GM12878 (cell line): ENCODE measurements at regions not wholly inside any gene's neighbourhood (a gene's known extent, or its start where the extent isn't known, plus 50 kb on each side); places are given as distances from the start of the nearest gene placed in this dataset.
"Not testable (repeated sequence)": the region's sequence is repeated elsewhere in the genome, so short reads cannot be mapped to it uniquely, and the experiment has no call there.

Experiments
- ATAC-seq: fragments of 200-7000 bp; cut with Tn5 transposase; 3 replicates; pipeline ENCODE4 v1.9.1; 2020; ENCODE audit warnings: mild to moderate bottlenecking, moderate library complexity
- BruUV-seq: library from RNA; stranded (reverse); fragments of 400-500 nt; replicated peaks from 2 replicates; lab custom pipeline; 2021; lab: Mats Ljungman, UMichigan
- CTCF ChIA-PET: fragments of 300-600 bp; sonication (Branson Sonifier 250); formaldehyde crosslinking; extraction: SDS; loops from one replicate; lab custom pipeline; 2021; ENCODE audit warnings: inconsistent platforms; lab: Yijun Ruan, JAX
- POLR2A ChIA-PET: fragments of 350-600 bp; formaldehyde crosslinking; extraction: SDS; loops from one replicate; lab custom pipeline; 2021; ENCODE audit warnings: inconsistent platforms; lab: Charles Lee
- RAD21 ChIA-PET: fragments of 300-600 bp; sonication (Branson Sonifier 250); formaldehyde crosslinking; loops from one replicate; lab custom pipeline; 2023; ENCODE audit warnings: antibody characterized with exemption; ENCODE audit not compliant: unreplicated experiment; lab: Charles Lee
- SMC1A ChIA-PET: fragments of 300-600 bp; sonication (Branson Sonifier 250); formaldehyde crosslinking; loops from one replicate; lab custom pipeline; 2023; ENCODE audit not compliant: unreplicated experiment, uncharacterized antibody; lab: Charles Lee
- DNase-seq: peaks from one replicate; pipeline ENCODE4 v3.0.0-alpha.2; 2011; ENCODE audit warnings: low read depth, low spot score
- FAIRE-seq: peaks from 3 replicates; lab custom pipeline; 2011; peaks lifted over from hg19 to GRCh38; lab: Jason Lieb, UNC
- H2AFZ ChIP-seq: 2 replicates; pipeline ENCODE4 v1.6.0; 2011; ENCODE audit warnings: low read depth, low read length, control low read depth; ENCODE audit not compliant: control insufficient read depth
- H3K27ac ChIP-seq: 2 replicates; pipeline ENCODE4 v1.5.1; 2011; ENCODE audit warnings: control low read depth; ENCODE audit not compliant: control insufficient read depth, insufficient read depth
- H3K27me3 ChIP-seq, 2 experiments: replicated peaks in 1 of 2; 2 replicates each; pipeline versions ENCODE4 v1.6.0 to v1.6.1; 2011; ENCODE audit warnings: low read length in 1 of 2; ENCODE audit not compliant: control insufficient read depth in 2 of 2, insufficient read depth in 2 of 2
- H3K36me3 ChIP-seq, 2 experiments: 2 replicates each; pipeline ENCODE4 v1.5.1; 2011; ENCODE audit warnings: low read length in 1 of 2; ENCODE audit not compliant: control insufficient read depth in 2 of 2, insufficient read depth in 2 of 2
- H3K4me1 ChIP-seq: 2 replicates; pipeline ENCODE4 v1.6.1; 2011; ENCODE audit warnings: mild to moderate bottlenecking, low read length, moderate library complexity, mixed read lengths; ENCODE audit not compliant: control insufficient read depth, insufficient read depth
- H3K4me2 ChIP-seq: 2 replicates; pipeline ENCODE4 v1.6.0; 2011; ENCODE audit warnings: control low read depth; ENCODE audit not compliant: control insufficient read depth, insufficient read depth
- H3K4me3 ChIP-seq: fragments of 200-600 bp; sonication (generic); 2 replicates; pipeline ENCODE4 v1.5.1; 2016
- H3K79me2 ChIP-seq: 2 replicates; pipeline ENCODE4 v1.6.0; 2011; ENCODE audit warnings: low read length; ENCODE audit not compliant: control insufficient read depth, insufficient read depth
- H3K9ac ChIP-seq: 2 replicates; pipeline ENCODE4 v1.8.0; 2011; ENCODE audit warnings: low read length, control low read depth, mixed read lengths; ENCODE audit not compliant: control insufficient read depth, insufficient read depth
- H3K9me3 ChIP-seq: replicated peaks from 3 replicates; pipeline ENCODE4 v1.5.1; 2011; ENCODE audit warnings: mild to moderate bottlenecking, low read length; ENCODE audit not compliant: control insufficient read depth, insufficient read depth
- H4K20me1 ChIP-seq: 2 replicates; pipeline ENCODE4 v1.6.0; 2011; ENCODE audit not compliant: control insufficient read depth, insufficient read depth
- ATF2 ChIP-seq: IDR thresholded peaks from 2 replicates; pipeline ENCODE4 v1.6.1; 2012; ENCODE audit warnings: low read length, inconsistent platforms
- CBX3 ChIP-seq: fragments of 200-600 bp; sonication (generic); IDR thresholded peaks from 2 replicates; pipeline ENCODE4 v1.6.1; 2016; ENCODE audit warnings: low read depth, borderline replicate concordance
- KDM1A ChIP-seq: fragments of 200-600 bp; sonication (generic); IDR thresholded peaks from 2 replicates; pipeline ENCODE4 v1.6.1; 2016; ENCODE audit warnings: borderline replicate concordance
- RFX5 ChIP-seq: IDR thresholded peaks from 2 replicates; pipeline ENCODE4 v1.6.1; 2011; ENCODE audit warnings: low read depth, low read length, improper control_type of control experiment
- TCF3 ChIP-seq: IDR thresholded peaks from 2 replicates; pipeline ENCODE4 v1.6.1; 2012; ENCODE audit warnings: low read depth, mild to moderate bottlenecking, low read length, borderline replicate concordance; ENCODE audit not compliant: insufficient read depth
- YBX1 ChIP-seq: fragments of 450-650 bp; IDR thresholded peaks from 2 replicates; pipeline ENCODE4 v1.6.1; 2016; ENCODE audit warnings: antibody characterized with exemption
- WGBS: methylation state at CpG from one replicate; pipeline ENCODE4 v1.1.6; 2016; ENCODE audit warnings: low lambda C conversion rate; ENCODE audit not compliant: insufficient replicate concordance, insufficient coverage; ENCODE audit errors: missing lambda C conversion rate; 5-methylcytosine and 5-hydroxymethylcytosine counted together
- in situ Hi-C: fragments of 300-500 bp; cut with MboI; formaldehyde crosslinking; loops from 9 replicates; pipeline ENCODE4 v1.14.3; 2018; ENCODE audit warnings: mixed read lengths
- intact Hi-C: fragments of 100-400 bp; cut with micrococcal nuclease; formaldehyde crosslinking; loops from one replicate; pipeline ENCODE4 v1.14.2; 2022; ENCODE audit not compliant: unreplicated experiment
- TF ChIP-seq, protein P1 (sequence below): fragments of 450-650 bp; IDR thresholded peaks from 2 replicates; pipeline ENCODE4 v1.6.1; 2016; ENCODE audit warnings: mild to moderate bottlenecking

- BruUV-seq, result no TSS peak
- no peaks in the 10 kb centered on the region for H3K4me1 ChIP-seq
- no peak for ATAC-seq
- intact Hi-C loops (no loop called here), in situ Hi-C loops (loop anchor here (25.0 kb wide), 1 partner anchor 693 kb away; no protein-coding TSS in a partner anchor)
- H3K4me2 ChIP-seq, result no peak overlapping the region
- no peak overlapping the region for H2AFZ ChIP-seq
- no peak overlapping the region for H3K4me3 ChIP-seq
- TF ChIP-seq RFX5 (no peak), CBX3 (no peak), KDM1A (no peak), ATF2 (no peak)
- H3K9ac ChIP-seq, result no peak overlapping the region
- ChIA-PET RAD21 (no interaction called here), POLR2A (no interaction called here), CTCF (no interaction called here), SMC1A (no interaction called here)
- no peak for FAIRE-seq
- H3K79me2 ChIP-seq, result no peaks in the 10 kb centered on the region
- no peaks in the 10 kb centered on the region; the same call in 2 of the 3 replicates for H3K9me3 ChIP-seq
- WGBS, result 26% methylated on average over 6 of the region's 6 CpGs
- no peak overlapping the region for H3K27ac ChIP-seq
- H3K27me3 ChIP-seq, result no peaks in the 10 kb centered on the region; a peak in 1 of 4 replicates
- H3K36me3 ChIP-seq, result no peaks in the 10 kb centered on the region
- H4K20me1 ChIP-seq, result no peaks in the 10 kb centered on the region
- DNase-seq, result no peak
Measured at GRCh38 chr22:49344161-49344560, 483.5 kb downstream of the BRD1 start.

GRCh38 chr22:49340406-49340805, 487.3 kb downstream of the BRD1 start:
- ChIA-PET RAD21 (no interaction called here), POLR2A (no interaction called here), SMC1A (no interaction called here), CTCF (no interaction called here)
- FAIRE-seq (no peak), DNase-seq (no peak), ATAC-seq (no peak)
- intact Hi-C loops, result no loop called here
- 24% methylated on average over 8 of the region's 8 CpGs for WGBS
- BruUV-seq, result no TSS peak
- no peak overlapping the region for H3K27ac ChIP-seq
- H3K4me3 ChIP-seq, result no peak overlapping the region
- H3K9me3 ChIP-seq, result no peaks in the 10 kb centered on the region; the same call in 2 of the 3 replicates
- no peaks in the 10 kb centered on the region for H3K4me1 ChIP-seq
- no peaks in the 10 kb centered on the region for H3K27me3 ChIP-seq
- H3K36me3 ChIP-seq, result no peaks in the 10 kb centered on the region
- no peaks in the 10 kb centered on the region for H4K20me1 ChIP-seq
- in situ Hi-C loops, result loop anchor here (25.0 kb wide), 1 partner anchor 697 kb away; no protein-coding TSS in a partner anchor
- H3K4me2 ChIP-seq, result no peak overlapping the region
- no peak for TF ChIP-seq TCF3
- TF ChIP-seq, protein P1, sequence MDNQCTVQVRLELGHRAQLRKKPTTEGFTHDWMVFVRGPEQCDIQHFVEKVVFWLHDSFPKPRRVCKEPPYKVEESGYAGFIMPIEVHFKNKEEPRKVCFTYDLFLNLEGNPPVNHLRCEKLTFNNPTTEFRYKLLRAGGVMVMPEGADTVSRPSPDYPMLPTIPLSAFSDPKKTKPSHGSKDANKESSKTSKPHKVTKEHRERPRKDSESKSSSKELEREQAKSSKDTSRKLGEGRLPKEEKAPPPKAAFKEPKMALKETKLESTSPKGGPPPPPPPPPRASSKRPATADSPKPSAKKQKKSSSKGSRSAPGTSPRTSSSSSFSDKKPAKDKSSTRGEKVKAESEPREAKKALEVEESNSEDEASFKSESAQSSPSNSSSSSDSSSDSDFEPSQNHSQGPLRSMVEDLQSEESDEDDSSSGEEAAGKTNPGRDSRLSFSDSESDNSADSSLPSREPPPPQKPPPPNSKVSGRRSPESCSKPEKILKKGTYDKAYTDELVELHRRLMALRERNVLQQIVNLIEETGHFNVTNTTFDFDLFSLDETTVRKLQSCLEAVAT, result no peak
- no peak for TF ChIP-seq YBX1
- H2AFZ ChIP-seq, result no peak overlapping the region
- no peaks in the 10 kb centered on the region for H3K79me2 ChIP-seq
- H3K9ac ChIP-seq, result no peak overlapping the region

GRCh38 chr22:49336483-49336882, 491.2 kb downstream of the BRD1 start:
- H3K9me3 ChIP-seq, intact Hi-C loops, BruUV-seq, H3K4me1 ChIP-seq, H3K4me3 ChIP-seq, H2AFZ ChIP-seq, ATAC-seq, SMC1A ChIA-PET, H4K20me1 ChIP-seq, RAD21 ChIA-PET, H3K79me2 ChIP-seq, FAIRE-seq, H3K36me3 ChIP-seq, H3K27ac ChIP-seq, H3K9ac ChIP-seq, DNase-seq, CTCF ChIA-PET, H3K4me2 ChIP-seq, H3K27me3 ChIP-seq, POLR2A ChIA-PET: not testable (repeated sequence)
- in situ Hi-C loops, result loop anchor here (25.0 kb wide), 1 partner anchor 701 kb away; no protein-coding TSS in a partner anchor
- 37% methylated on average over 10 of the region's 10 CpGs for WGBS
